GM06990 (cell line): ENCODE measurements at regions not wholly inside any gene's neighbourhood (a gene's known extent, or its start where the extent isn't known, plus 50 kb on each side); places are given as distances from the start of the nearest gene placed in this dataset.

Experiments
- DNase-seq: peaks from one replicate; pipeline ENCODE4 v3.0.0-alpha.2; 2011; ENCODE audit not compliant: insufficient read length; ENCODE audit errors: extremely low read depth
- H3K27me3 ChIP-seq: replicated peaks from 2 replicates; pipeline ENCODE4 v1.6.0; 2011; ENCODE audit warnings: low read length; ENCODE audit not compliant: control insufficient read depth, insufficient read depth
- H3K36me3 ChIP-seq: 2 replicates; pipeline ENCODE4 v1.5.1; 2011; ENCODE audit warnings: low read length; ENCODE audit not compliant: control insufficient read depth, insufficient read depth
- H3K4me3 ChIP-seq: replicated peaks from 2 replicates; pipeline ENCODE4 v1.5.1; 2011; ENCODE audit warnings: low read depth, mild to moderate bottlenecking, control low read depth, low read length
- CTCF ChIP-seq: IDR thresholded peaks from 2 replicates; pipeline ENCODE4 v1.5.1; 2011; ENCODE audit warnings: low read length, control low read depth, mild to moderate bottlenecking, inconsistent platforms; ENCODE audit not compliant: insufficient read depth, poor library complexity, severe bottlenecking

GRCh38 chr1:214107322-214108096 lies 119.7 kb downstream of the PROX1 start:
- Histone ChIP-seq H3K27me3 (no peaks in the 10 kb centered on the region), H3K4me3 (no peak overlapping the region), H3K36me3 (no peaks in the 10 kb centered on the region)
- DNase-seq, result no peak
- no peak for TF ChIP-seq CTCF

- Histone ChIP-seq H3K27me3 (no peaks in the 10 kb centered on the region), H3K36me3 (no peaks in the 10 kb centered on the region), H3K4me3 (no peak overlapping the region)
- no peak for TF ChIP-seq CTCF
- DNase-seq, result no peak
Observed at GRCh38 chr1:214108097-214108446, 120.3 kb downstream of the PROX1 start.

GRCh38 chr1:214111796-214112195 lies 124.0 kb downstream of the PROX1 start:
- DNase-seq, result no peak
- TF ChIP-seq CTCF, result no peak

GRCh38 chr1:214116258-214116657 lies 128.5 kb downstream of the PROX1 start:
- no peak for TF ChIP-seq CTCF
- Histone ChIP-seq H3K27me3 (no peaks in the 10 kb centered on the region; the same call in 1 of the 2 replicates), H3K4me3 (no peak overlapping the region), H3K36me3 (no peaks in the 10 kb centered on the region)
- DNase-seq, result no peak

More at GRCh38 chr1:214111796-214112195, 124.0 kb downstream of the PROX1 start:
- Histone ChIP-seq H3K36me3 (no peaks in the 10 kb centered on the region), H3K27me3 (no peaks in the 10 kb centered on the region), H3K4me3 (no peak overlapping the region)

DNA sequence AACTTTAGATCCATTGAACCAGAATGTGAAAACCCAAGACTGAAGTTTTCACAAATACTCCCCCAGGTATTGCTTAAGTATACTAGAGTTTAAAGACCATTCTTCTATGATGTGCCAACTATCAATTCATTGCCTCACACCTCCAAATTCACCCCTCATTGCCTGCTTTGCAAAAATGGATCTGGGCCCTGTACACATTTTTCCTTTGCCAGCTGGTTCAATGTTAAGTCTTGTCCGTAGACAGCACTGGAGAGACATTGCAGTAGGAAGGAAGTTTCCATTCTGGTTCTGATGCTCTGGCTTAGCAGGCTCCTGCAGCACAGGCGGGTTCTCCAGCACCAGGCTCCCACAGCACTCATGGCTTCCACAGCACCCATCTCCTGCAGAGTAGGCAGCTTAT lies 130.0 kb downstream of the PROX1 start:
- H3K36me3 ChIP-seq, result no peaks in the 10 kb centered on the region
- no peaks in the 10 kb centered on the region; the same call in 1 of the 2 replicates for H3K27me3 ChIP-seq
- TF ChIP-seq CTCF, result no peak
- no peak for DNase-seq
- no peak overlapping the region for H3K4me3 ChIP-seq
